MCF 10A (cell line): ENCODE measurements at regions not wholly inside any gene's neighbourhood (a gene's known extent, or its start where the extent isn't known, plus 50 kb on each side); places are given as distances from the start of the nearest gene placed in this dataset.

Experiments
- BruUV-seq: library from RNA; stranded (reverse); fragments of 400-500 nt; replicated peaks from 2 replicates; lab custom pipeline; 2021; lab: Mats Ljungman, UMichigan
- CTCF ChIA-PET: fragments of 300-600 bp; sonication (Branson Sonifier 250); formaldehyde crosslinking; extraction: SDS; loops from one replicate; lab custom pipeline; 2021; ENCODE audit warnings: antibody characterized with exemption, inconsistent platforms; lab: Yijun Ruan, JAX
- POLR2A ChIA-PET: fragments of 300-600, 350-650 bp; sonication (Branson Sonifier 250); formaldehyde crosslinking; extraction: SDS; loops from one replicate; lab custom pipeline; 2020; ENCODE audit warnings: antibody characterized with exemption, inconsistent platforms; lab: Yijun Ruan, JAX
- DNase-seq: peaks from one replicate; pipeline ENCODE4 v3.0.0-alpha.2; 2018; ENCODE audit not compliant: unreplicated experiment
- H3K27ac Mint-ChIP-seq: one replicate; pipeline ENCODE4 v1.8.0; 2022; ENCODE audit warnings: mild to moderate bottlenecking, low read depth, mixed read lengths; ENCODE audit not compliant: unreplicated experiment
- H3K27me3 Mint-ChIP-seq: one replicate; pipeline ENCODE4 v1.8.0; 2022; ENCODE audit warnings: mixed read lengths; ENCODE audit not compliant: insufficient read depth, unreplicated experiment
- H3K36me3 Mint-ChIP-seq: one replicate; pipeline ENCODE4 v1.8.0; 2022; ENCODE audit warnings: mild to moderate bottlenecking, moderate library complexity, mixed read lengths; ENCODE audit not compliant: insufficient read depth, unreplicated experiment
- H3K4me1 Mint-ChIP-seq: one replicate; pipeline ENCODE4 v1.8.0; 2022; ENCODE audit warnings: mixed read lengths; ENCODE audit not compliant: insufficient read depth, unreplicated experiment
- H3K4me3 Mint-ChIP-seq: one replicate; pipeline ENCODE4 v1.8.0; 2022; ENCODE audit warnings: mild to moderate bottlenecking, moderate library complexity, mixed read lengths; ENCODE audit not compliant: unreplicated experiment
- H3K9me3 Mint-ChIP-seq: one replicate; pipeline ENCODE4 v1.8.0; 2022; ENCODE audit warnings: mixed read lengths; ENCODE audit not compliant: unreplicated experiment
- intact Hi-C: fragments of 100-400 bp; cut with micrococcal nuclease; formaldehyde crosslinking; loops from 2 replicates; pipeline ENCODE4 v1.14.1; 2022
- TF ChIP-seq, protein P1 (sequence below): fragments of 200-600 bp; IDR thresholded peaks from one replicate; pipeline ENCODE4 v1.8.0; 2022; ENCODE audit warnings: antibody characterized with exemption, mild to moderate bottlenecking; ENCODE audit not compliant: unreplicated experiment

- no peaks in the 10 kb centered on the region for H3K4me1 Mint-ChIP-seq
- no peak overlapping the region for H3K27ac Mint-ChIP-seq
- H3K36me3 Mint-ChIP-seq = no peaks in the 10 kb centered on the region
- no peak for DNase-seq
- intact Hi-C loops = no loop called here
- H3K27me3 Mint-ChIP-seq = no peaks in the 10 kb centered on the region
- no TSS peak for BruUV-seq
- POLR2A ChIA-PET = no interaction called here
- CTCF ChIA-PET = no interaction called here
- no peak overlapping the region for H3K4me3 Mint-ChIP-seq
- no peaks in the 10 kb centered on the region for H3K9me3 Mint-ChIP-seq
- TF ChIP-seq, protein P1, sequence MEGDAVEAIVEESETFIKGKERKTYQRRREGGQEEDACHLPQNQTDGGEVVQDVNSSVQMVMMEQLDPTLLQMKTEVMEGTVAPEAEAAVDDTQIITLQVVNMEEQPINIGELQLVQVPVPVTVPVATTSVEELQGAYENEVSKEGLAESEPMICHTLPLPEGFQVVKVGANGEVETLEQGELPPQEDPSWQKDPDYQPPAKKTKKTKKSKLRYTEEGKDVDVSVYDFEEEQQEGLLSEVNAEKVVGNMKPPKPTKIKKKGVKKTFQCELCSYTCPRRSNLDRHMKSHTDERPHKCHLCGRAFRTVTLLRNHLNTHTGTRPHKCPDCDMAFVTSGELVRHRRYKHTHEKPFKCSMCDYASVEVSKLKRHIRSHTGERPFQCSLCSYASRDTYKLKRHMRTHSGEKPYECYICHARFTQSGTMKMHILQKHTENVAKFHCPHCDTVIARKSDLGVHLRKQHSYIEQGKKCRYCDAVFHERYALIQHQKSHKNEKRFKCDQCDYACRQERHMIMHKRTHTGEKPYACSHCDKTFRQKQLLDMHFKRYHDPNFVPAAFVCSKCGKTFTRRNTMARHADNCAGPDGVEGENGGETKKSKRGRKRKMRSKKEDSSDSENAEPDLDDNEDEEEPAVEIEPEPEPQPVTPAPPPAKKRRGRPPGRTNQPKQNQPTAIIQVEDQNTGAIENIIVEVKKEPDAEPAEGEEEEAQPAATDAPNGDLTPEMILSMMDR = no peak
Observed at GRCh38 chr2:185934232-185934631, 195.6 kb downstream of the FSIP2 start.

- no peaks in the 10 kb centered on the region for H3K36me3 Mint-ChIP-seq
- H3K4me3 Mint-ChIP-seq = no peak overlapping the region
- peaks cover 6% of the 10 kb centered on the region for H3K9me3 Mint-ChIP-seq
- POLR2A ChIA-PET = no interaction called here
- DNase-seq = no peak
- intact Hi-C loops = no loop called here
- TF ChIP-seq, protein P1 = no peak
- no peaks in the 10 kb centered on the region for H3K27me3 Mint-ChIP-seq
- H3K4me1 Mint-ChIP-seq = no peaks in the 10 kb centered on the region
- no peak overlapping the region for H3K27ac Mint-ChIP-seq
- BruUV-seq = no TSS peak
- CTCF ChIA-PET = no interaction called here
Observed at GRCh38 chr2:185939858-185940257, 201.3 kb downstream of the FSIP2 start.

DNA sequence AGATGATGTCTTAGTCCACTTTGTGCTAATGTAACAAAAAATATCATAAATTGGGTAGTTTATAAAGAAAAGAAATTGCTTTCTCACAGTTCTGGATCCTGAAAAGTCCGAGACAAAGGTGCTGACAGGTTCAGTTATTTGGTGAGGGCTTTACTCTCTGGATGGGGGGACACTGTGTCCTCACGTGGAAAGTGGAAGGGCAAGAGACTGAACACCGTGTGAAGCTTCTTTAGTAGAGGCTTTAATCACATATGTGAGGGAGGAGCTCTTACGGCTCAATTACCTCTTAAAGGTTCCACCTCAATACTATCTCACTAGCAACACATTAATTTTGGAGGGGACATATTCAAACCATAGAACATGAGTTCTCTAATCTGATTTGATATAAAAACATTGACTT, 204.3 kb downstream of the FSIP2 start:
- intact Hi-C loops = no loop called here
- no peaks in the 10 kb centered on the region for H3K27me3 Mint-ChIP-seq
- no TSS peak for BruUV-seq

GRCh38 chr2:185947722-185948121, 209.1 kb downstream of the FSIP2 start:
- ChIA-PET POLR2A (no interaction called here), CTCF (interaction anchor here (0.6 kb wide), 1 partner anchor 655 kb away, joined by 3 read pairs; no protein-coding TSS in a partner anchor)
- intact Hi-C loops = no loop called here
- Mint-ChIP-seq H3K9me3 (peaks cover 7% of the 10 kb centered on the region), H3K4me3 (no peak overlapping the region), H3K27ac (no peak overlapping the region), H3K36me3 (no peaks in the 10 kb centered on the region), H3K4me1 (no peaks in the 10 kb centered on the region), H3K27me3 (no peaks in the 10 kb centered on the region)
- no peak for DNase-seq
- TF ChIP-seq, protein P1 = no peak
- no TSS peak for BruUV-seq

More for the DNA sequence above, 204.3 kb downstream of the FSIP2 start:
- DNase-seq = no peak
- Mint-ChIP-seq H3K4me1 (no peaks in the 10 kb centered on the region), H3K36me3 (no peaks in the 10 kb centered on the region), H3K27ac (no peak overlapping the region), H3K9me3 (peaks cover 7% of the 10 kb centered on the region), H3K4me3 (no peak overlapping the region)
- POLR2A ChIA-PET = no interaction called here
- CTCF ChIA-PET = interaction anchor here (0.6 kb wide), 1 partner anchor 107 kb away, joined by 4 read pairs; no protein-coding TSS in a partner anchor
- TF ChIP-seq, protein P1 = no peak
